ENCODE measurements at regions not wholly inside any gene's neighbourhood (a gene's known extent, or its start where the extent isn't known, plus 50 kb on each side); places are given as distances from the start of the nearest gene placed in this dataset.

GRCh38 chr13:22486490-22486889, 694.3 kb upstream of the SGCG start:
- TF ChIP-seq MXI1 (IDR thresholded peaks at IDR 0.05; ENCODE audit: low read depth, low read length) (no peak), GABPA (tag; conservative IDR thresholded peaks at IDR 0.05; ENCODE audit: low read depth) (no peak), BRD4 (IDR thresholded peaks at IDR 0.05) (no peak), EZH2 (IDR thresholded peaks at IDR 0.05; ENCODE audit: borderline replicate concordance, low read depth, low read length) (no peak), ZNF24 (IDR thresholded peaks at IDR 0.05) (no peak), ZHX1 (conservative IDR thresholded peaks at IDR 0.05; ENCODE audit: low read length) (no peak), PKNOX1 (IDR thresholded peaks at IDR 0.05) (no peak), CBX8 (IDR thresholded peaks at IDR 0.05; ENCODE audit: borderline replicate concordance, extremely low read depth, low read depth, low read length, poor library complexity, severe bottlenecking) (no peak), CLOCK (CRISPR knock-in tag; IDR thresholded peaks at IDR 0.05; ENCODE audit: borderline replicate concordance) (no peak), SMC3 (conservative IDR thresholded peaks at IDR 0.05; ENCODE audit: insufficient read depth, low read depth, low read length) (no peak)
- TF ChIP-seq, protein P1, sequence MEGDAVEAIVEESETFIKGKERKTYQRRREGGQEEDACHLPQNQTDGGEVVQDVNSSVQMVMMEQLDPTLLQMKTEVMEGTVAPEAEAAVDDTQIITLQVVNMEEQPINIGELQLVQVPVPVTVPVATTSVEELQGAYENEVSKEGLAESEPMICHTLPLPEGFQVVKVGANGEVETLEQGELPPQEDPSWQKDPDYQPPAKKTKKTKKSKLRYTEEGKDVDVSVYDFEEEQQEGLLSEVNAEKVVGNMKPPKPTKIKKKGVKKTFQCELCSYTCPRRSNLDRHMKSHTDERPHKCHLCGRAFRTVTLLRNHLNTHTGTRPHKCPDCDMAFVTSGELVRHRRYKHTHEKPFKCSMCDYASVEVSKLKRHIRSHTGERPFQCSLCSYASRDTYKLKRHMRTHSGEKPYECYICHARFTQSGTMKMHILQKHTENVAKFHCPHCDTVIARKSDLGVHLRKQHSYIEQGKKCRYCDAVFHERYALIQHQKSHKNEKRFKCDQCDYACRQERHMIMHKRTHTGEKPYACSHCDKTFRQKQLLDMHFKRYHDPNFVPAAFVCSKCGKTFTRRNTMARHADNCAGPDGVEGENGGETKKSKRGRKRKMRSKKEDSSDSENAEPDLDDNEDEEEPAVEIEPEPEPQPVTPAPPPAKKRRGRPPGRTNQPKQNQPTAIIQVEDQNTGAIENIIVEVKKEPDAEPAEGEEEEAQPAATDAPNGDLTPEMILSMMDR (IDR thresholded peaks at IDR 0.05 in 2 of 3, conservative IDR thresholded peaks at IDR 0.05 in 1 of 3; ENCODE audit: insufficient read depth in 2 of 3, low read depth in 1 of 3, low read length in 3 of 3), result no peak
